ENCODE measurements at regions not wholly inside any gene's neighbourhood (a gene's known extent, or its start where the extent isn't known, plus 50 kb on each side); places are given as distances from the start of the nearest gene placed in this dataset.

DNA sequence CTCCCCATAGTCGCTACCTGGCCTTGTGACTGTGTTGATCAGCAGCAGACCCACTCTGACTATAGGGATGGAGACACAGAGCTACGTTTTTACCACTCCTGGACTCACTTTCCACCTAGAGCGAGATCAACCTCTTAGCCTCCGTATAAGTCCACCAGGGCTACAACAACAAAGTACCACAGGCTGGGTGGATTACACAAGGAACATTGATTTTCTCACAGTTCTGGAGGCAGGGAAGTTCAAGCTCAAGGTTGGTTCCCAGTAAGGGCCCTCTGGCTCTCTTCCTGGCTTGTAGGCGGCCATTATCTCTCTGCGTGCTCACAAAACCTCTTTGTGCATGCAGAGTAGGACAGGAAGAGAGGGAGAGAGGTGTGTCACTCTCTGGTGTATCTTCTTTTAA, 330.4 kb upstream of the PROK2 start:
- DNase-seq, result no peak

- no peak for DNase-seq
These were observed 329.8 kb upstream of the PROK2 start for GRCh38 chr3:72114773-72115172.

- no peak for DNase-seq
These were observed 329.0 kb upstream of the PROK2 start for GRCh38 chr3:72113964-72114363.

DNA sequence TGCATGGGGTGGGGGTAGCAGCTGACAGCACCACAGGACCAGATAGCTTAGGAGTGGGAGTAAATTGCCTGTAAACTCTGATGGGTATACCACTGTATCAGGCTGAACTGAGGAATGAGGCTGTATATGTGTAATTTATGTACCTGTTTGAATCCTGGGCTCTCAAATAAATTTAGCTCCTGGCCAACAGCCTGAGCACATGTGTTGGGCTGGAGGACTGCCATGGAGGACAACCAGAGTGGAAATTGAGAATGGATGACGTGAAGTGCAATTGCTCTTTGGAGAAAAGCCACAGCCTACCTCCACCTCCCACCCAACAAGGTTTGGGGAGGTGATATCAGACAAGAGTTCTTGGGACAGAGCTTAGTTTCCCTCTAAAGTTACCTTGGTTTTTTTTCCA, 328.6 kb upstream of the PROK2 start:
- no peak for DNase-seq

GRCh38 chr3:72112435-72112834, 327.5 kb upstream of the PROK2 start:
- no peak for DNase-seq

DNA sequence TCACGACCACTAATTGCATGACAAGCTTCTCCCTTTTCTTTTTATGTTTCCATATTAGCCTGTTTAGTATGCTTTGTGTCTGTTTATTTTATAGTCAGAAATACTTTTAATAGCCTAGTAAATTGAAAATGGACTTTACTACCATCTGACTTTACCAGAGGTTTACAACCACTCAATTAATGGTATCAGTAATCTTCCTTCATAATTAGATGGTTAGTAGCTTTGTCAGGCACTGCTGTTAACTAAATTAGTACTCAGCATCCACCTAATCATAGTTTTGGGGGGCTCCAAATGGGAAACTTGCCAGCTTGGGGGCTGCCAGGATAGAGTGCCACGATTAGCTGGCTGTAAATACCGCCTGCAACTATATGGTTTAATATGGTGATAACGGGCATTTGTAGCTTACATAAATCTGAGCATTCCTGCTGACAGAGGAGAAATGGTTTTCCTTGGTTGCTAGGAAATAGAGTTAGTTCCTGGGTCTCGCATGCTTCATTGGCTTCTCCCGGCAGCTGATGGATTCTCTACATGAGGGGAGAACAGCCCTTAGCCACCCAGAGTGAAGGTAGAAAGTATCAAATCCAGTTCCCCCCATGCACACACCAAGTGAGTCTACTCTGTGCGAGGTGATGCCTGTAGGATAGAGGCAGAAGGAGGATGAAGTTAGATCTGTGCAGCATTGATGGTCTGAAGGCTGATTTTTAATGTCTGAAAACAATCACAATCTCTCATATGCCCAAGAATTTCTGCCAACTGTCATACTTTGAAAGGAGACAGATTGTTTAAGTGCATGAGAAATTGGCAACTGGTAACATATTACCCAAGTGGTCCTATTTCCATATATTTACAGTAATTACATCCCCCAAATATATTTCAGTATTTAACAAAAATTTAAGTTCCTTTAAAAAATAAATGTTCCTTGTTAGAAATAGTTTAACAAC, 326.6 kb upstream of the PROK2 start:
- no peak for DNase-seq

DNA sequence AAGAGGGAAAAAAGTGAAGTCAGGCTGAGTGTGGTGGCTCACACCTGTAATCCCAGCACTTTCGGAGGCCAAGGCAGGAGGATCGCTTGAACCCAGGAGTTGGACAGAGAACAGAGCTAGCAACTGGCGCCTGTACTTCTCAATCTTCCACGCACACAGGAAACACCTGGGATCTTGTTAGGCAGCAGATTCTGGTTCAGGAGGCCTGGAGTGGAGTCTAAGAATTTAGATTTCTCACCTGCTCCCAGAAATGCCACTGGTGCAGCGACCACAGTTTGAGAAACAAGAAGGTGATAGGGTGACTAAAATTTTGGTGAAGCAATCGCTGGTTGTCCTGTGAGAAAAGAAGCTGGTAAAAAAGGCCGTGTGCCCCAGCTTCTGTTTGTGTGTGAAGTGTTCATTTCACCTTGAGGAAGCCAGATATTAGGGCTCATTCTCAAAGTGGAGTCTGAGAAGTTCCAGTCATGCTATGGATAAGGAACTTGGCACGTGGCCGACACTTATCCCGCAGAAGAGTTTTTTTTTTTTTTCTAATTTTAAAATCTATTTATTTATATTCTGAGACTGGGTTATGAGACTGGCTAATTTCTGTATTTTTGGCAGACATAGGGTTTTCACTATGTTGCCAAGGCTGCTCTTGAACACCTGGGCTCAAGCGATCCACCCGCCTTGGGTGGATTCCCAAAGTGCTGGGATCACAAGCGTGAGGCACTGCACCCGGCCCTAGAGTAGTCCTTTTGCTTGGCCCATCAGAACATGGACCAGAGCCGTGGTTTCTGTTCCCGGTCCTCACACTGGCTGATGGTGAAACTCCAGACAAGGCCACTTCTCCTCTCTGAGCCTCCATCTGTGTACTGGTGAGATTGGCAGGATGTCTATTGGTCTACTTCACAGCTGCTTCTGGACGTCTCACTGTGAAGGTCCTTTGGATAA, 324.6 kb upstream of the PROK2 start:
- no peak for DNase-seq

- DNase-seq, result no peak
These were observed 320.4 kb upstream of the PROK2 start for GRCh38 chr3:72105306-72105705.

- no peak for DNase-seq
These were observed 317.2 kb upstream of the PROK2 start for GRCh38 chr3:72102112-72102616.

GRCh38 chr3:72101494-72101893, 316.5 kb upstream of the PROK2 start:
- no peak for DNase-seq

DNA sequence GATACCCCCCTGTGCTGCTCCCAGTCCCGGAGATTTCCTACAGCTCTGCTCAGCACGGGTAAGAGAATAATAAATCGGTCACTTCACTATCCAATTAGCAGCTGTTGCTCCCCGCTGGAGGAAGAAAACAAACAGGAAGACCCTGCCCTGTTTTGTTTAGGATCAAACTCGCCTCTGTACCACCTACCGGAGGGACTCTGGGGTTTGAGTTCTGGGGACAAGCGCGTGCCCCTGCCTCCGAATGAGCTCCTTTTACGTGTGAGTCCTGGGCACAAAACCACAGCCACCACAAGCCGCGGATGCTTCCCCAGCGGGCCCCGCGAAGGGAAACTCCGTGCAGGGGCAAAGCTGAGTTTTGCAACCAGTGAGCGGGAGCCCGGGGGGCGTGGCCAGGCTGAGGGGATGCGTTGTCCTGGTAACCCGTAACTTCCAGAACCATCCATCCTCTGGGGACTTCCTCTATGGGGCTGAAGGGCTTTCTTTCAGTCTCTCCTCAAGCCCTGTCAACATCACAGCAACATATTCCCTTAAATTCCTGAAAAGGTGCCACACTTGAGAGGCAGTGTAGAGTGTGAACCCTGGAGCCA, 315.7 kb upstream of the PROK2 start:
- peak; percentile 0 for DNase-seq

- DNase-seq, result no peak
These were observed 315.1 kb upstream of the PROK2 start for GRCh38 chr3:72100080-72100511.

DNA sequence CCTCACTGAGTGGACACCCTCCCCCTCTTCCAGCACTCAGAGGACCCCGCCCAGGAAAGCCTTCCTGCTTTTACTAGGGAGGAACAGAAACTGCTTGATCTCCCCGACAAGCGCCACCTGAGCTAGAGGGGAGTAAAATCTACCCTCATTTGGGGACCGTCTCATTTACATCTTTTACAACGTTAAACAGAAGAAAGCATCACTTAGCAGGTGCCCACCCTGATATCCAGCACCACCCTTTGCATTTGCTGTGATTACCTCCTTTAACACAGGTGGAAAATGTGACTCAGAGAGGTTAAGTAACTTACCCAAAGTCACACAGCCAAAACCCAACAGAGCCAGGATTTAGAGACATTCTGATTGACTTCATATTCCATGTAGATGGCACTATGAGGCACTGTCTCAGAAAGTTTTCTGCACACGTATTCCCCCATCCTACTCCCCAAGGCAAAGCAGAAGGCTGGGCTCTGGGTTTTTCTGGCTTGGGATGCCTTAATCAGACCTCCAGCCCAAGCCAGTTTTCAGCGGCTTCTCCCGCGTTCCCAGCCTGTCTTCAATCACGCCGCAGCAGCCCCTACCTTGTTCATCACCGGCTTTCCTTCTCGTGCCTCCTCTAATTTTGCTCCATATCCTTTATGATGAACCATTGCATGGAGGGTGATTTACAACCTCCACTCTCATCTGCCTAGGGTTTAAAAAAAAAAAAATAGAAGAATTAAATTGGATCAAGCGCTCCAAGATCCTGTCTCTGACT, 314.6 kb upstream of the PROK2 start:
- no peak for DNase-seq

DNA sequence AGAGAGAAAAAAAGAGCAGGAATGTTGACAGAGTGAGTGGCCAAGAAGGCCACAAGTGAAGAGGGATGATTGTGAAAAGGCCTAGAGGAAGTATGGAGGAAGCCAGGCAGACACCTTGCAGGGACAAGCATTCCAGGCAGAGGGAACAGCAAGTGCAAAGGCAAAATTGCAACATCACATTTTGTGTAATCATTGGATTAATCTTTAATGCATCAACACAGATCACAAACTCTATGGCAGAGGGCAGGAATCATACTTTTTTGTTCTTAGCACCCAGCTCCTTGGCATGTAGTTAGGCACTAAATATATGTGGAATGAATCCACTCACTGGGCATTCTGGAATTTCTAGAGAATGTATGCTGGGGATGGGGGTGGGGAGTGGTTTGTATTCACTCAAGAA, 312.1 kb upstream of the PROK2 start:
- no peak for DNase-seq

DNA sequence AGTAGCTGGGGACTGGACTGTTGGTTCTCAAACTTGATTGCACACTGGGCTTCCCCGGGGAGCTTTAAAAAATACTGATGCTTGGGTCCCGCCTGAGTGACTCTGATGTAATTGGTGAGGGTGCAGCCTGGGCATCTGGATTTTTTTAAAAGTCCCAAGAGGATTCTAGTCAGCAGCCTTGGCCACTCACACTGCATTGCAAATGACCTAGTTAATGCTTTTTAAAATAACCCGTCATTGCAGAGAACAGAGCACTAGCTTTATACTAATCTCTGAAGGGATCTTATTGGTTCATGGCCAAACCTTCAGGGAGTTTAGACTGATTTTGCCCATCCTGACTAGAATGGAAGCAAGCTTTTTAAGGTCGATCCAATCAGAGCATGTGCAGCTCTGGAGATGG, 310.6 kb upstream of the PROK2 start:
- DNase-seq, result no peak

- DNase-seq, result no peak
These were observed 309.0 kb upstream of the PROK2 start for GRCh38 chr3:72093992-72094334.

DNA sequence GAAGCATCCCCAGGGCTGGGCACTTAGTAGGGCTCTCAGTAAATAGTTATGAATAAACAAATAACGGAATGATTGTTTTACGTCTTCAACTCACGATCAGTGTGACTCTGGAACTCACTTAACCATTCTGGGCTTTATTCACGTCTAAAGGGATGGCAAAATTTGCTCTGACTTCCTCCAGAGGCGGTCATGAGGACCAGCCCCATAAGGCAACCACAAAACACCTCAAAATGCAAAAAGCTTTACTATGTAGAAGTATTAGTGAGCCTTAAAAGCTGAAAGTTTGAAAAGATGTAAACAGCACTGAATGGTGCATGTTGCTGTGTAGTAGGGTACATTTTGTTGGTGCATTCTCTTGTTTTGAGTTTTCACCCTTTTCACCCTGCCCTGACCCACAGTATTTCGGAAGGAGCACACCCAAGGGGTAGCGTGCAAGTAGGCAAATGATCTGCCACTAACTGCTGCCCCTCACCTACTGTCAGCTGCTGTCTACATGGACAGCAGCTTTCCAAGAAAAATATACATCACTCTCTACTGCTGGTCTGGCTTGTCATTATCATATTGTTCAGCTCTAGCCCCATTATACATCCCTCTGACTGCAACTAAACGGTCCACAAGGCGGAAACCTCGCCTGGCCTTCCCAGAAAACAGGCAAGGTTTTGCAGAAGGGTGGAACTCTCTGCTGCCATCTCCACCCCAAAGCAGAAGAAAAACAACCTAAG, 308.5 kb upstream of the PROK2 start:
- no peak for DNase-seq

DNA sequence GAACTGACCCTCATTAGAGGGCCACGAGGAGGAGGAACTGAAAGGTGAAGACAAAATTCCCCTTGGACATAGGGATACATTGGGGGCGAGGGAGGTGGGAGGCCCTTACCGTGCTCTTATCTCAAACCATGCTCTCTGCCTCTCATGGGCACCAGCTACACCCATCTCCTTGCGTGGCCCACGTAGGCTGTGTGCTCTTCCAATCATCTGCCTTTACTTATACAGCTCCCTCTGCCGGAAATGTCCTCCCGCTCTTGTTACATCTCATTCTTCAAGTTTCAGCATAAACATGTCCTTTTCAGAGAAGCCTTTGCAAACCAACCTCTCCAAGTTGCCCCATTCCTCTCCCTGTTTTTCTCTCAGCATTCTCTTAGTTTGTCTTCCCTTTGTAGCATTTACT, 307.8 kb upstream of the PROK2 start:
- no peak for DNase-seq

- no peak for DNase-seq
These were observed 303.6 kb upstream of the PROK2 start for GRCh38 chr3:72088486-72089025.

DNA sequence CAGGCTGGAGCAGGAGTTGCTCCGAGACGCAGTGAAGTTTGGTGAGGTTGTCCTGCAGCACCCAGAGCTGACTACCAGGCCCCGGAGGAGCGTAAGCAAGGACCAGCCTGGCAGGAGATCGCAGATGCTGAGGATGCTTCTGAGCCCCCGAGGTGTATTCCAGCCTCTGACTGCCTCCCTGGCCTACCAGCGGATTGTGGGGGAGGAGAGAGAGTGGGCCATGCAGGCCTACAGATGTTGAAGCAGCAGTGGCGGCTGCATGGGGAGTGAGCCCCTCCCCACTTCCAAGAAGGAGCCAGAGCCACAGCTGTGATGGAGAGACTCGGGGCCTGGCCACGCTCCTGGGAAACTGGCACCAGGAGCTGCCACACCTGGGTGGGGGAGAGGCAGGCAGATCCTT, 302.5 kb upstream of the PROK2 start:
- DNase-seq, result no peak

- DNase-seq, result no peak
These were observed 301.8 kb upstream of the PROK2 start for GRCh38 chr3:72086743-72087087.

All from NCI-H1694 (cell line).